ENCODE measurements at regions not wholly inside any gene's neighbourhood (a gene's known extent, or its start where the extent isn't known, plus 50 kb on each side); places are given as distances from the start of the nearest gene placed in this dataset.

DNA sequence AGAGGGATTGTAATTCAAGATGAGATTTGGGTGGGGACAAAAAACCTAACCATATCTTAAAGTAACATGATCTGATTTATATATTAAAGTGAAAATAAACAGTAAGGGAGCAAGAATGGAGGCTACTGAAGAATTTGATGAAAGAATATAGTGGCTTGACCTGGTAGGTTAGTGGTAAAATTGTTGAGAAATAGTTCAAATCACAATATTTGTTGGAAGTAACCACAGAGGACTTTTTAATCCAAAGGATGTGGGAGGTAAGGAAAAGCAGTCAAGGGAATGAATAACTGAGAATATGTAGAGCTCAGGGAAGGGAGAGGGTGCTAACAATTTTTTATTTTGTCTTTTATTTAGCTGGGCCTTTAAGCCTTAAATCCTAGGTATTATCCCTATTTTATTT lies 139.8 kb upstream of the HS3ST1 start:
- CTCF ChIA-PET = no interaction called here

More for the DNA sequence above, 139.8 kb upstream of the HS3ST1 start:
- no peaks in the 10 kb centered on the region for H3K79me1 ChIP-seq (ENCODE audit: low read depth in 1 of 2, low read length in 2 of 2)
- no peak overlapping the region for H4K8ac ChIP-seq (ENCODE audit: low read depth in 2 of 2, low read length in 2 of 2)
- TF ChIP-seq NFE2L2 (IDR thresholded peaks at IDR 0.05; ENCODE audit: low read depth, low read length) (no peak), CHD1 (IDR thresholded peaks at IDR 0.05; ENCODE audit: low read depth, low read length) (no peak), SMC3 (IDR thresholded peaks at IDR 0.05; ENCODE audit: low read depth, low read length) (no peak), BHLHE40 (IDR thresholded peaks at IDR 0.05; ENCODE audit: low read depth, low read length) (no peak), CEBPB (IDR thresholded peaks at IDR 0.05; ENCODE audit: low read depth, low read length) (no peak), POLR2A (IDR thresholded peaks at IDR 0.05; ENCODE audit: low read depth, low read length) (no peak), MAZ (IDR thresholded peaks at IDR 0.05; ENCODE audit: borderline replicate concordance, low read depth, low read length) (no peak)
- TF ChIP-seq, protein P1, sequence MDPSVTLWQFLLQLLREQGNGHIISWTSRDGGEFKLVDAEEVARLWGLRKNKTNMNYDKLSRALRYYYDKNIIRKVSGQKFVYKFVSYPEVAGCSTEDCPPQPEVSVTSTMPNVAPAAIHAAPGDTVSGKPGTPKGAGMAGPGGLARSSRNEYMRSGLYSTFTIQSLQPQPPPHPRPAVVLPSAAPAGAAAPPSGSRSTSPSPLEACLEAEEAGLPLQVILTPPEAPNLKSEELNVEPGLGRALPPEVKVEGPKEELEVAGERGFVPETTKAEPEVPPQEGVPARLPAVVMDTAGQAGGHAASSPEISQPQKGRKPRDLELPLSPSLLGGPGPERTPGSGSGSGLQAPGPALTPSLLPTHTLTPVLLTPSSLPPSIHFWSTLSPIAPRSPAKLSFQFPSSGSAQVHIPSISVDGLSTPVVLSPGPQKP (IDR thresholded peaks at IDR 0.05; ENCODE audit: borderline replicate concordance, low read depth, low read length) = no peak
- no peak overlapping the region for H2BK5ac ChIP-seq (ENCODE audit: low read depth, low read length, poor library complexity, severe bottlenecking)
- H2BK15ac ChIP-seq (ENCODE audit: low read depth, low read length) = no peak overlapping the region
- no peak overlapping the region for H3K23ac ChIP-seq (ENCODE audit: low read depth, low read length)
- no peak overlapping the region for H3K9ac ChIP-seq (ENCODE audit: low read depth, low read length)
- no peak overlapping the region for H2AK5ac ChIP-seq (ENCODE audit: low read depth, low read length)
- ATAC-seq (ENCODE audit: low read depth) = no peak
- H4K5ac ChIP-seq (ENCODE audit: low read depth, low read length) = no peak overlapping the region
- H3K14ac ChIP-seq (replicated peaks; ENCODE audit: low read depth, low read length) = no peak overlapping the region
- no peaks in the 10 kb centered on the region for H3K27me3 ChIP-seq (ENCODE audit: control insufficient read depth, insufficient read depth, low read length)
- POLR2A ChIA-PET (ENCODE audit: unreplicated experiment) = no interaction called here
- H2AFZ ChIP-seq (replicated peaks; ENCODE audit: low read length, poor library complexity) = no peak overlapping the region
- dilution Hi-C loops (cut with HindIII; ENCODE audit: low sequenced_read_pairs, unreplicated experiment) = no loop called here
- H4K20me1 ChIP-seq (ENCODE audit: insufficient read depth, low read length) = no peaks in the 10 kb centered on the region
- no peak overlapping the region for H2BK20ac ChIP-seq (ENCODE audit: low read depth, low read length)
- H3K4me1 ChIP-seq (ENCODE audit: control insufficient read depth, insufficient read depth, low read length) = no peaks in the 10 kb centered on the region
- in situ Hi-C loops (cut with MboI; ENCODE audit: low sequenced_read_pairs) = no loop called here
- intact Hi-C loops (cut with micrococcal nuclease) = no loop called here
- no peak overlapping the region for H3K4ac ChIP-seq (ENCODE audit: low read depth, low read length)
- H3K27ac ChIP-seq (ENCODE audit: insufficient read depth, low read length) = no peak overlapping the region
- DNase-seq = no peak
- no peak overlapping the region for H3K56ac ChIP-seq (ENCODE audit: extremely low read depth, insufficient read depth, low read length)
- no peaks in the 10 kb centered on the region for H3K36me3 ChIP-seq (ENCODE audit: control insufficient read depth, insufficient read depth, low read length)
- H3K4me3 ChIP-seq (ENCODE audit: insufficient read depth, low read depth, low read length) = no peak overlapping the region
- H4K91ac ChIP-seq (ENCODE audit: insufficient read depth, low read depth, low read length) = no peak overlapping the region
- H2BK120ac ChIP-seq (ENCODE audit: low read depth, low read length) = no peak overlapping the region
- H3K9me1 ChIP-seq (ENCODE audit: insufficient read depth, low read length) = no peaks in the 10 kb centered on the region
- BruUV-seq (replicated peaks) = no TSS peak
- no peak overlapping the region for H3K18ac ChIP-seq (ENCODE audit: low read depth, low read length)
- H3K4me2 ChIP-seq (ENCODE audit: low read depth, low read length) = no peak overlapping the region
- no peaks in the 10 kb centered on the region for H3K9me3 ChIP-seq (ENCODE audit: control insufficient read depth, insufficient read depth, low read length)
- H2AK9ac ChIP-seq (replicated peaks; ENCODE audit: low read depth, low read length, poor library complexity) = no peak overlapping the region
